NCI-H1694 (cell line): ENCODE measurements at regions not wholly inside any gene's neighbourhood (a gene's known extent, or its start where the extent isn't known, plus 50 kb on each side); places are given as distances from the start of the nearest gene placed in this dataset.
"Not testable (repeated sequence)": the region's sequence is repeated elsewhere in the genome, so short reads cannot be mapped to it uniquely, and the experiment has no call there.

Experiments
- DNase-seq: peaks from one replicate; lab custom pipeline; 2025; lab: John Stamatoyannopoulos, UW

- DNase-seq: no peak
Observed at GRCh38 chr18:1294229-1294628, 389.6 kb downstream of the ADCYAP1 start.

DNA sequence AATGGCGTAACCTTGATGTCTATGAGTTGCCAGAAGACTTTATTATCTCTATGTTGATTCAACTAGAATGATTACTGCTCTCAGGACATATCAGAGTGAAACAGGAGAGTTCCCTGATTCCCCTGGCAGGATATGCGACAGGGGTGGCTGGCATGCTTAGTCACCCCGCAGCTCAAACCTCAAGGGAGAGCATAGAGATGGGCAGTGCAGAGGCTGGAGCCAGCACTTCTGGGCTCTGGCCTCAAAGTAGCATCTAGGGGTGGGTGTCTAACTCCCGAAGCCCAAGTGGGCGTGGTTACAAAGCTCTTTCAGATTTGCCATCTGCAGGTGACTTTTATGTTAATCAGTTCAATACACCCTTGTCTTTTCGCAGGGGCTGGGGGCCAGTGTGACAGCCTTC lies 391.6 kb downstream of the ADCYAP1 start:
- no peak for DNase-seq

DNA sequence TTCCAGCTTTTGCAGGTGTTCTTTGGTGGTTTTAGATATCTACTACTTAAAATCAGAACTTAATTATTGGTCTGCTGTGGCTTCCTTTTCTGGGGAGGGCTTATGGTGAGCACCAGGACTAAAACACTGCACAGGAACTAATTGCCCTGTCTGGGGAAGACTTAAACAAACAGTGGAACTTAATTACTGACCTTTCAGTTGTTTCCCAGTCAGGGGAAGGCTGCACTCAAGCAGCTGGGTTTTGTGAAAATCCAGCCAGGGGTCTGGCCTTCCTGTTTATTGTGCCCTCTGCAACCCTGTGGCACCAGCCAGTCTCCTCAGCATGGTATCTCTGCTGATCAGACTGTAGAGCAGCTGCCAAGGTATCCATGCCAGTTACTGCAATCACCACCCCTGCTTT lies 398.2 kb downstream of the ADCYAP1 start:
- DNase-seq: no peak

- DNase-seq: no peak
Observed at GRCh38 chr18:1304392-1304992, 399.8 kb downstream of the ADCYAP1 start.

GRCh38 chr18:1306641-1307040 lies 402.0 kb downstream of the ADCYAP1 start:
- no peak for DNase-seq

DNA sequence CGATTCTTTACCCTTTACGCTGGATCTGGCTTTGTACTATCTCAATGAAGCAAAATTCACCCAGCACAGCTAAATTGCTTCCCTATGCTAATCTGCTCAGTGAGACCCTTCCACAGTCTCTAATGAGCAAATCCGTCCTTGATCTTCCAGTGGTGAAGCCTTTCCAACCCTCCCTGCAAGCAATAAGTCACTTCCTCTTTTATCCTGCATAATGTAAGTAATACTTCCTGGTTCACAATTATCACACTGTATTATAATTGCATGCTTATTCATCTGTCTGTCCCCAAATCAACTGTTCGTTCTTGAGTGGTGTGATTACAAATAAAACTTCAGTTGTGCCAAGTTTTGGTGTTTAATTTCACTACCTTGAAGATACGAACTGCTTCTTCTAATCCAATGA lies 404.0 kb downstream of the ADCYAP1 start:
- no peak for DNase-seq

DNA sequence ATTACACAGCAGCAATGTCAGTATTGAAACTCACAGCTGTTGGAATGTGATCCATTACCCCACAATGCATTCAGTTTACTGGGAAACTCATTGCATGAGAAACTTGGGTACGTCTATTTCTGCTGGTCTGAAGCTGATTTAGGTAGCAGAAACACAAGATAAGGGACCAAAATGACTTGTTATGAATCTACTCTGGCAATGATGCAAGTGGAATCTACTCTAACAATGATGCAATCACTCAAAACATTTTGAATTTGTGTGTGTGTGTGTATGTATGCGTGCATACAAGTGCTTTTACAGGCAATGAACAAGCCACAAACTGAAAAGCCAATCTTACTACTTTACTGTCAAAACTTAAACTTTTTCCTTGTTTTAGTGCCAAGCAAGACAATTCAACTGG lies 406.7 kb downstream of the ADCYAP1 start:
- DNase-seq: no peak

GRCh38 chr18:1335345-1335744 lies 430.7 kb downstream of the ADCYAP1 start:
- not testable (repeated sequence) for DNase-seq

DNA sequence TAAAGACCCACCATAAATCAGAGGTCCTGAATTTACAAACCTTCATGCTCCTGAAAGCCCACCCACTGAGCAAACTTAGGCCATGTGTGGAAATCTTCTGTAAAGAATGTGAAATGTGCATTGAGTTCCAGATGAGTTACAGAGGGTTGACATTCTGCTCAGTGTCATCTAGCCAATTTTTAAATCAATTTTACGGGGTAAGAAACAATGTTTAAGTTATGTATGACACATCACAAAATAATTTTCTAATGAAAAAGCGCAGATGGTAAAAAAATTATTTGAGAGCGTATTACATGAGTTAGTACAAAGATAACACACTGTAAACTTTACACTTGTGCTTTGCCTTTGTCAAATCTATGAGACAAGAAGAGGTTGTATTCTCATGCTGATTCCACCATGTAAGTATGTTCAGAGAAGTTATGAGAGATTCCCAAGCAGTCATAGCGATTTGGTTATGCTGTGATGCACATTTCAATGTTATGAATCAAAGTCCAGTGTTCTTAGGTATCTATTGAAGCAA lies 446.3 kb downstream of the ADCYAP1 start:
- DNase-seq: no peak

GRCh38 chr18:1353025-1353424 lies 448.4 kb downstream of the ADCYAP1 start:
- DNase-seq: no peak

DNA sequence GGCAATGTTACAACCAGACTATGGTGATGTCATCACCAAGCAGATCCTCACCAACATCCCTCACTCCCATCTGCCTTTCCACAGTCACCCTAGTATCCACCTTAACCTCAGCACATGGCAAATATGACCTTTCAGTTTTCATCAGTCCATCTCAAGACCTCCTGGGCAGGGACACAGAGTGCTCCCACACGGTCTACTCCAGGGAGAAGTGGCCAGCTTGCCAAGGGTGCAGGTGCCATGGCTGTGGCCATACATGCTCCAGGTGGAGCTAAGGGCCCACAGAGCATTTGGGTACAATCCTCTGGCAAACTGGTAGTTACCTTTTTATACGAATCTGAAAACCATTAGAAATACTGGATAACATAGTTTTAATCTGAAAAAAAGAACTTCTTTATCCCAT lies 453.1 kb downstream of the ADCYAP1 start:
- no peak for DNase-seq

GRCh38 chr18:1361936-1362335 lies 457.3 kb downstream of the ADCYAP1 start:
- no peak for DNase-seq

DNA sequence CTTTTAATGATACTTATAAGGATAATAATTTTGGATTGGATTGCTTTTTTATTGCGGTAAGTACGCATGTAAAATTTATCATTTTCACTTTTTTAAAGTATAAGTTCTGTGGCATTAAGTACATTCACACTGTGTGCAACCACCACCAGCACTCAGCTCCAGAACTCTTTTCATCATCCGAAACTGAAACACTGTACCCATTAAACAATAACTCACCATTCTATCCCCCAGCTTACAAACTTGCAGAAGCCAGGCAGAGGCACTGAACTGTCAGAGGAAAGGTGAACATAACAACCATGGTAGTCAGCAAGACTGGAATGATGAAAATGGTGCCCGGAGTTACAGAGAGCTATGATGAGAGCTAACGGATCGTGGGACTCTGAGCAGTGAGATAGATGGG lies 465.9 kb downstream of the ADCYAP1 start:
- no peak for DNase-seq

DNA sequence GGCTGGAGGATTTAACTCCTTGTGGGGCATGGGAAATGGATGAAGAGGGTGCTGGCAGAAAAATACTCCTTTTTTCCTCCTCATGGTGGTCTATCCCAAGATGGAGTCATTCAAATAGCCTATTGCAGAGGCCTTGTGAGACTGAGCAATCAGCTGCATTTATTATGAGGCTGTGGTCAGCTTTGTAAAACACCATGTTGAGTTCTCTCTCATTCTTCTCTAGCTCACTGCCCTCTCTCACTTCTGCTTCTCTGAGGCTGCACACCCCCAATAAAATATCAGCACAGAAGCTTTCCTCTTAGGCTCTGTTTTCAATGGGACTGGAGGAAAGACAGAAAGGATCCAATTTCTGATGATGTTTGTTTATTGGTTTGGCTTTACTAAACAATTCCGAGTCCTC lies 467.1 kb downstream of the ADCYAP1 start:
- no peak for DNase-seq

- no peak for DNase-seq
Observed at GRCh38 chr18:1383465-1383864, 478.8 kb downstream of the ADCYAP1 start.

GRCh38 chr18:1388468-1388867 lies 483.8 kb downstream of the ADCYAP1 start:
- not testable (repeated sequence) for DNase-seq

GRCh38 chr18:1392046-1392445 lies 487.4 kb downstream of the ADCYAP1 start:
- DNase-seq: no peak

GRCh38 chr18:1392865-1393734 lies 488.4 kb downstream of the ADCYAP1 start:
- DNase-seq: no peak

- DNase-seq: no peak
Observed at GRCh38 chr18:1393929-1394328, 489.3 kb downstream of the ADCYAP1 start.

- no peak for DNase-seq
Observed at GRCh38 chr18:1394426-1394825, 489.8 kb downstream of the ADCYAP1 start.

DNA sequence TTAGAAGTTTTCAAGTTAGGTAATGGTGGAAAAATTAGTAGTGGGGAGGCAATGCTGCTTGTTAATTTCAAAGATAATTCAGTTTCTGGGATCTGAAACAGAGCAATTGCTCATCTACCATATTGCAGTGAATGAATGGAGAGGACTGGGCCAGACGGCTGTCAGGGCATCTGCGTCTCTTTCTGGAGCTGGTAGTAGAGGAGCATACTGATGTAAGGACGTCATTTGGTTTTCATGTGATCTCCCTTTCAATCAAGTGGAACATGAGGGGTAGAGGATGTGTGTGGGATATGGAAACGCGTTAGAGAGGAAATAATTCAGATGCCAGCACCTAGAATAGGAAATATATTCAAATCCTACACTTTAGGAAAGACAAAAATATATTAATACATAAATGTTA lies 490.3 kb downstream of the ADCYAP1 start:
- peak; percentile 48 for DNase-seq

GRCh38 chr18:1408376-1408775 lies 503.7 kb downstream of the ADCYAP1 start:
- DNase-seq: peak; percentile 67

DNA sequence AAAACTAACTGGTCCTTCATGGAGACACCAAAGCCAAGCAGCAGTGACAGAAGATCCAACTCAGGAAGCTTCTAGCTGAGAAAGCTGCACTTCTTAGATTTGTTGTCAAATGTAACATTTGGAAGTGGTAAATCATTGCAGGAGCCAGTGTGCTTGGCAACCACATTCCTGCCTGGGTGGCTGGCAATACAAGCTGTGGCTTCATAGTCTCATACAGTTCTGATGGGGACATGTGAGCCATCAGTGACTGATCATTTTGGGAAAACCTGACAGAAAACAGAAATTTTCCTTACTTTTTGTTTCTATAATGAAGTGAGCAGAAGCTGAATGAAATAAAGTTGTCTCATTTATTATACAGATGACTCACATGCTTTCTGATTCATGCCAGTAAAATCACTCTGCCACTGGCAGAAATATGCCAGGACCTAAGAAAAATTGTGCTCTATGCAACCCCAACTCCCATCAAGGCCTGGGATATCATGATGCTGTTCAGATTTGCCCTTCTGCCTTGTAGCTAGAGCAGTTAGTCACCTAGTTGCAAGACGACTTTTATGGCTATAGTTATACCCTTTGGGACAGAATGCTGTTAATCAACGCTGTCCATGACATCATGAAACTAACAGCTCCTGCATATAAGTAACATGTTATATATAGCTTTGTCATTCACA lies 508.1 kb downstream of the ADCYAP1 start:
- no peak for DNase-seq
